ENCODE measurements at regions not wholly inside any gene's neighbourhood (a gene's known extent, or its start where the extent isn't known, plus 50 kb on each side); places are given as distances from the start of the nearest gene placed in this dataset.

GRCh38 chr14:100445436-100446088 lies 122.4 kb downstream of the SLC25A47 start:
- in situ Hi-C loops (cut with MboI; ENCODE audit: low sequenced_read_pairs, unreplicated experiment): no loop called here
- TF ChIP-seq CTCF (IDR thresholded peaks at IDR 0.05; ENCODE audit: borderline replicate concordance, control extremely low read depth, extremely low read depth, insufficient read depth, missing control alignments): no peak
- DNase-seq (ENCODE audit: low spot score): no peak

- DNase-seq (ENCODE audit: low spot score): no peak
- in situ Hi-C loops (cut with MboI; ENCODE audit: low sequenced_read_pairs, unreplicated experiment): no loop called here
- no peak for TF ChIP-seq CTCF (IDR thresholded peaks at IDR 0.05; ENCODE audit: borderline replicate concordance, control extremely low read depth, extremely low read depth, insufficient read depth, missing control alignments)
Observed at GRCh38 chr14:100446572-100446971, 123.4 kb downstream of the SLC25A47 start.

- no peak for DNase-seq (ENCODE audit: low spot score)
- in situ Hi-C loops (cut with MboI; ENCODE audit: low sequenced_read_pairs, unreplicated experiment): no loop called here
- no peak for TF ChIP-seq CTCF (IDR thresholded peaks at IDR 0.05; ENCODE audit: borderline replicate concordance, control extremely low read depth, extremely low read depth, insufficient read depth, missing control alignments)
Observed at GRCh38 chr14:100448376-100448775, 125.2 kb downstream of the SLC25A47 start.

GRCh38 chr14:100449225-100449987 lies 126.3 kb downstream of the SLC25A47 start:
- DNase-seq (ENCODE audit: low spot score): no peak
- in situ Hi-C loops (cut with MboI; ENCODE audit: low sequenced_read_pairs, unreplicated experiment): no loop called here
- TF ChIP-seq CTCF (IDR thresholded peaks at IDR 0.05; ENCODE audit: borderline replicate concordance, control extremely low read depth, extremely low read depth, insufficient read depth, missing control alignments): no peak

GRCh38 chr14:100450049-100450448 lies 126.9 kb downstream of the SLC25A47 start:
- no peak for TF ChIP-seq CTCF (IDR thresholded peaks at IDR 0.05; ENCODE audit: borderline replicate concordance, control extremely low read depth, extremely low read depth, insufficient read depth, missing control alignments)

GRCh38 chr14:100450736-100451135 lies 127.6 kb downstream of the SLC25A47 start:
- TF ChIP-seq CTCF (IDR thresholded peaks at IDR 0.05; ENCODE audit: borderline replicate concordance, control extremely low read depth, extremely low read depth, insufficient read depth, missing control alignments): no peak
- in situ Hi-C loops (cut with MboI; ENCODE audit: low sequenced_read_pairs, unreplicated experiment): no loop called here
- DNase-seq (ENCODE audit: low spot score): no peak

More at GRCh38 chr14:100450049-100450448, 126.9 kb downstream of the SLC25A47 start:
- no peak for DNase-seq (ENCODE audit: low spot score)
- in situ Hi-C loops (cut with MboI; ENCODE audit: low sequenced_read_pairs, unreplicated experiment): no loop called here
